ENCODE measurements at regions not wholly inside any gene's neighbourhood (a gene's known extent, or its start where the extent isn't known, plus 50 kb on each side); places are given as distances from the start of the nearest gene placed in this dataset.

- Histone ChIP-seq H3K27ac (no peak overlapping the region), H3K9me3 (peaks cover 0 to 5% of the 10 kb centered on the region in 2 donors), H3K36me3 (no peaks in the 10 kb centered on the region), H3K27me3 (no peaks in the 10 kb centered on the region), H3K4me3 (no peak overlapping the region), H3K4me1 (no peaks in the 10 kb centered on the region)
- intact Hi-C loops (cut with DNase I; ENCODE audit: low total_unique reads): no loop called here
- TF ChIP-seq, protein P1, sequence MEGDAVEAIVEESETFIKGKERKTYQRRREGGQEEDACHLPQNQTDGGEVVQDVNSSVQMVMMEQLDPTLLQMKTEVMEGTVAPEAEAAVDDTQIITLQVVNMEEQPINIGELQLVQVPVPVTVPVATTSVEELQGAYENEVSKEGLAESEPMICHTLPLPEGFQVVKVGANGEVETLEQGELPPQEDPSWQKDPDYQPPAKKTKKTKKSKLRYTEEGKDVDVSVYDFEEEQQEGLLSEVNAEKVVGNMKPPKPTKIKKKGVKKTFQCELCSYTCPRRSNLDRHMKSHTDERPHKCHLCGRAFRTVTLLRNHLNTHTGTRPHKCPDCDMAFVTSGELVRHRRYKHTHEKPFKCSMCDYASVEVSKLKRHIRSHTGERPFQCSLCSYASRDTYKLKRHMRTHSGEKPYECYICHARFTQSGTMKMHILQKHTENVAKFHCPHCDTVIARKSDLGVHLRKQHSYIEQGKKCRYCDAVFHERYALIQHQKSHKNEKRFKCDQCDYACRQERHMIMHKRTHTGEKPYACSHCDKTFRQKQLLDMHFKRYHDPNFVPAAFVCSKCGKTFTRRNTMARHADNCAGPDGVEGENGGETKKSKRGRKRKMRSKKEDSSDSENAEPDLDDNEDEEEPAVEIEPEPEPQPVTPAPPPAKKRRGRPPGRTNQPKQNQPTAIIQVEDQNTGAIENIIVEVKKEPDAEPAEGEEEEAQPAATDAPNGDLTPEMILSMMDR (IDR thresholded peaks at IDR 0.05): no peak
- TF ChIP-seq POLR2A (IDR thresholded peaks at IDR 0.05): no peak
- TF ChIP-seq POLR2AphosphoS5 (IDR thresholded peaks at IDR 0.05): no peak
- DNase-seq (ENCODE audit: low spot score in 2 of 2): no peak
These were observed 152.3 kb upstream of the ZSWIM2 start for GRCh38 chr2:187001248-187001647.

DNA sequence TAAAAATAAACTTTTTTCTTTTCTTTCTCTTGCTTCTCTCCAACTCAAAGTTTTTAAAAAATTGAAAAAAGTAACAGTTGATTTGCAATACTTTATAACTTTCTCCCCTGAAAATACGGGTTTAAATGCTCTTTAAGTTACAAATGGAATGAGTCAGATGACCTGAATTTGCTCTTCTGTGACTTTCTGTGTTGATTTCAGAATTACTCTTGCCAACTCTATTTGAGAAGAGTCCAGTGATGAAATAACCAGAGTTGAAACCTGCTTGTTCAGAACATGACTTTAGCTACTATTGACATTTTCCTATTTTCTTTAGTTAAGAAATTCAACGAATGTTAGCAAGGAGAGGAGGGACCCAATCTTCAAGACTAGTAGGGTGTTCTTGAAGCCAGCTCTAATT lies 146.1 kb upstream of the ZSWIM2 start:
- TF ChIP-seq, protein P1 (IDR thresholded peaks at IDR 0.05): no peak
- TF ChIP-seq POLR2A (IDR thresholded peaks at IDR 0.05) (no peak), POLR2AphosphoS5 (IDR thresholded peaks at IDR 0.05) (no peak)
- Histone ChIP-seq H3K27me3 (no peaks in the 10 kb centered on the region), H3K27ac (no peak overlapping the region), H3K36me3 (no peaks in the 10 kb centered on the region), H3K4me1 (no peaks in the 10 kb centered on the region), H3K9me3 (peaks cover 0 to 1% of the 10 kb centered on the region in 2 donors), H3K4me3 (no peak overlapping the region)
- intact Hi-C loops (cut with DNase I; ENCODE audit: low total_unique reads): no loop called here
- no peak for DNase-seq (ENCODE audit: low spot score in 2 of 2)

- intact Hi-C loops (cut with DNase I; ENCODE audit: low total_unique reads): no loop called here
- Histone ChIP-seq H3K9me3 (peaks cover 0 to 4% of the 10 kb centered on the region in 2 donors), H3K27ac (no peak overlapping the region), H3K27me3 (no peaks in the 10 kb centered on the region), H3K36me3 (no peaks in the 10 kb centered on the region), H3K4me3 (no peak overlapping the region), H3K4me1 (no peaks in the 10 kb centered on the region)
- no peak for DNase-seq (ENCODE audit: low spot score in 2 of 2)
- TF ChIP-seq, protein P1 (IDR thresholded peaks at IDR 0.05): no peak
- no peak for TF ChIP-seq POLR2A (IDR thresholded peaks at IDR 0.05)
- no peak for TF ChIP-seq POLR2AphosphoS5 (IDR thresholded peaks at IDR 0.05)
These were observed 143.6 kb upstream of the ZSWIM2 start for GRCh38 chr2:186992597-186992996.

GRCh38 chr2:186991766-186992417 lies 142.9 kb upstream of the ZSWIM2 start:
- Histone ChIP-seq H3K9me3 (peaks cover 0 to 4% of the 10 kb centered on the region in 2 donors), H3K27ac (no peak overlapping the region), H3K4me3 (no peak overlapping the region), H3K4me1 (no peaks in the 10 kb centered on the region), H3K27me3 (no peaks in the 10 kb centered on the region), H3K36me3 (no peaks in the 10 kb centered on the region)
- DNase-seq (ENCODE audit: low spot score in 2 of 2): no peak
- intact Hi-C loops (cut with DNase I; ENCODE audit: low total_unique reads): no loop called here
- TF ChIP-seq, protein P1 (IDR thresholded peaks at IDR 0.05): no peak
- TF ChIP-seq POLR2AphosphoS5 (IDR thresholded peaks at IDR 0.05) (no peak), POLR2A (IDR thresholded peaks at IDR 0.05) (no peak)

- Histone ChIP-seq H3K4me3 (no peak overlapping the region), H3K9me3 (peaks cover 0 to 2% of the 10 kb centered on the region in 2 donors), H3K27me3 (no peaks in the 10 kb centered on the region), H3K27ac (no peak overlapping the region), H3K36me3 (no peaks in the 10 kb centered on the region), H3K4me1 (no peaks in the 10 kb centered on the region)
- intact Hi-C loops (cut with DNase I; ENCODE audit: low total_unique reads): loop anchor here (5.0 kb wide), 1 partner anchor 722 kb away; no protein-coding TSS in a partner anchor
- TF ChIP-seq POLR2A (IDR thresholded peaks at IDR 0.05): no peak
- TF ChIP-seq POLR2AphosphoS5 (IDR thresholded peaks at IDR 0.05): no peak
- TF ChIP-seq, protein P1 (IDR thresholded peaks at IDR 0.05): no peak
- no peak for DNase-seq (ENCODE audit: low spot score in 2 of 2)
These were observed 136.0 kb upstream of the ZSWIM2 start for GRCh38 chr2:186984966-186985365.
